HG03521 (cell line): ENCODE measurements at regions not wholly inside any gene's neighbourhood (a gene's known extent, or its start where the extent isn't known, plus 50 kb on each side); places are given as distances from the start of the nearest gene placed in this dataset.

Source experiments
- ATAC-seq: cut with Tn5 transposase; IDR thresholded peaks from one replicate; pipeline ENCODE4 v1.9.1; 2021; ENCODE audit warnings: mild to moderate bottlenecking, moderate library complexity; ENCODE audit not compliant: unreplicated experiment

- ATAC-seq: no peak
Measured at GRCh38 chr18:61225336-61225735, 107.9 kb upstream of the CDH20 start.

GRCh38 chr18:61236356-61237057 lies 96.7 kb upstream of the CDH20 start:
- ATAC-seq: no peak

DNA sequence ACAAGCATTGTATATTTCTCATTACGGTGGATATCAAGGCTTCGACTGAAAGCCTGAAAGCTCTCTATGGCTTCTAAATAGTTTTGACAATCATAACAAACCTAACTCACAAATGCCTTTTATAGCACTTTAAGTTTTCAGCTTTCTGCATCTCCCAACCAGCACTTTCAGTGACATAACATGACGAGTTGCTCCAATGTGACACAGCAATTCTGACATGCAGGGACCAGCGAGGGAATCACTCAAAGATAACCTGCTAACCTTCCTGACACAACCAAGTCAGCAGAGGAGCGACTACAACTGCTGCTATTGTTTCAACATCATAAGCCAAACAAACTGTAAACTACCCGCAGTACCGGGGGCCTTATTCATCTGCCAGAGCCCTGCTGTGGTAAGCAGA lies 95.7 kb upstream of the CDH20 start:
- ATAC-seq: no peak

DNA sequence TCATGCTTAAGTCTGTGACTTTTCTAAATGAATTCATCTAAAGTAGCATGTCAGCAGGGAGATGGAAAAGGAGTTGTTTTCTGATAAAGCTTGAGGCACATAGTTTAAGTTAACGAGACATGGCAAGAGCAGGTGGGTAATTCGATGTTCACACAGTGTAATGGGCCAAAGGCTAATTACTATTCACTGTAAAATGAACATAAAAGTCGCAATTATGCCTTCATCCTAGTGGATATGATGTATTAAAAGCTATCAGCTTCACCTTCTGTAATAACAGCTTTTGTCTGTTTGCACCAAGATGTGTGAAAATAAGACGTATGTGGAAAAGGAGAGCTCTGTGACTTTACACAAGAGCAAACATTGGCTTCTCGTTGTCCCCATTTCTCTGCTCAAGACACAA lies 94.2 kb upstream of the CDH20 start:
- ATAC-seq: no peak

GRCh38 chr18:61241260-61241853 lies 91.9 kb upstream of the CDH20 start:
- no peak for ATAC-seq

- no peak for ATAC-seq
Measured at GRCh38 chr18:61244632-61245031, 88.6 kb upstream of the CDH20 start.

DNA sequence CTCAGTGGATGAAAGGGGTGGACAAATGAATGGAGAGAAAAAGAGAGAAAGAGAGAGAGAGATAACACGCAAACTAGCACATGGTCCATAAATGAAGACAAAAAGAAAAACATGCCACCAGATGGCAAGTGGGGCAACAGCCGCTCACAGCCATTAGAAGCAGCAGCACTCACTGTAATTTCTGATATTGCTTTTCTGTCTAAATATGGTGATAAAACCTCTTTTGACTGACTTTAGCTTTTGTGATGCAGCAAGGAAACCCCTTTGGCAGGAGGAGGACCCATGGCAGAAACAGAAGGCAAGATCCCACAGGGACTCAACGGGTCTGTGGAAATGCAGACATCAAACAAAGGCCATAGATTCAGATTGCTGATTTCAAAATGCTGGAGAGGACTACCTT lies 88.0 kb upstream of the CDH20 start:
- no peak for ATAC-seq

- ATAC-seq: no peak
Measured at GRCh38 chr18:61248589-61248988, 84.6 kb upstream of the CDH20 start.

GRCh38 chr18:61256291-61256690 lies 76.9 kb upstream of the CDH20 start:
- ATAC-seq: no peak

- ATAC-seq: no peak
Measured at GRCh38 chr18:61261870-61262269, 71.4 kb upstream of the CDH20 start.

DNA sequence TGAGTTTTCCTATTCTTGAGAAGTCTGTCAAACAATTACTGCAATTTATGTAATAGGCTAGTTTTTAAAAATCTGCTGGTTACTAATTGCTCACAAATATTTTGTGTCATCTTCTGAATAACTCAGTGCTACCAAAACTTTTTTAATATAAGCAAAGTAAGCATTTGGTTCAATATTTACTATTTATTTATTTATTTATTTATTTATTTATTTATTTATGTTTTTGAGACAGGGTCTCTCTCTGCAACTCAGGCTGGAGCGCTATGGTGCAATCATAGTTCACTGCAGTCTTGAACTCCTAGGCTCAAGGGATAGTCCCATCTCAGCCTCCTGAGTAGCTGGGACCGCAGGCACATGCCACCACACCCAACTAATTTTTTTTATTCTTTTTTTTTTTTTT lies 60.4 kb upstream of the CDH20 start:
- ATAC-seq: no peak

GRCh38 chr18:61273533-61273932 lies 59.7 kb upstream of the CDH20 start:
- ATAC-seq: no peak

- no peak for ATAC-seq
Measured at GRCh38 chr18:61274416-61274960, 58.7 kb upstream of the CDH20 start.

- no peak for ATAC-seq
Measured at GRCh38 chr18:61277808-61278207, 55.4 kb upstream of the CDH20 start.

DNA sequence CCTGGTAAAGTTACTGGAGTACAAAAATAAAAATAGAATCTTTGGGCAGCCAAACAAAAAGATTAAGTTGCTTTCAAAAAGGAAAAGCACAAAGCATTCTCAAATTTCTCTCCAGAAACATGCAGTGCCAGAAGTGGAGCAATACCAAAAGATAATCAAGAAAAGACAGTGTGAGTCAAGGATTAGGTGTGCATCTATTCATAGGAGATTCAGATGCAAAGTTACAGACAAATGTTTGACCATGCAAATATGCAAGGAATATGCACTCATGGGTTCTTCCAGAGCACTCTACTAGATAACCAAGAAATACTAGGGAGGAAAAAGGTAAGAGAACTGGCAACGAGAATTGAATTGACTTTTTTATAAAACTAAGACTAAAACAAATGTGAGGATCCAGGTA lies 51.8 kb upstream of the CDH20 start:
- ATAC-seq: no peak

DNA sequence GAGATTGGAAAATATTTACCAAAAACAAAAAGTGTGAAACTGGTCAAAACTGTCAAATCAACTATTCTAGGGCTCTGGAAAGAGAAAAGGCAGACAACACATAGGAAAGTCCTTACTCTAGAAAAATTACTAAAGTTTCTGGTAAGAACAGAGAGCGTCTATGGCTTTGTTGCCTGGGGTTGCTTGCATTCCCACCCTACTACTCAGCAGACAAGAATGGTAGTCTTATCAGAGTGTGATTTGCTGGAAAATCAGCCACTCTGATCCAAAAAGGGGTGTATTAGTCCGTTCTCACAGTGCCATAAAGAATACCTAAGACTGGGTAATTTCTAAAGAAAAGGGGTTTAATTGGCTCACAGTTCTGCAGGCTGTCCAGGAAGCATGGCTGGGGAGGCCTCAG lies 50.3 kb upstream of the CDH20 start:
- no peak for ATAC-seq
